SU-DHL-6 (cell line): ENCODE measurements at regions not wholly inside any gene's neighbourhood (a gene's known extent, or its start where the extent isn't known, plus 50 kb on each side); places are given as distances from the start of the nearest gene placed in this dataset.

ENCODE experiments used
- H2AFZ ChIP-seq: fragments of 200-600 bp; sonication (generic); 2 replicates; pipeline ENCODE4 v1.6.1; 2014; ENCODE audit warnings: low read depth, mild to moderate bottlenecking, moderate library complexity, mixed read lengths, antibody characterized with exemption, low read length; ENCODE audit not compliant: severe bottlenecking
- H3F3A ChIP-seq: fragments of 200-600 bp; shearing (Covaris generic); 2 replicates; pipeline ENCODE4 v1.6.0; 2016; ENCODE audit warnings: antibody characterized with exemption, mild to moderate bottlenecking; ENCODE audit not compliant: insufficient read depth
- H3K27ac ChIP-seq: fragments of 200-600 bp; sonication (generic); 2 replicates; pipeline ENCODE4 v1.5.1; 2016; ENCODE audit warnings: low read depth, mild to moderate bottlenecking, low read length, moderate library complexity, mixed read lengths
- H3K27me3 ChIP-seq: fragments of 200-600 bp; sonication (generic), shearing (Covaris generic); 2 replicates; pipeline ENCODE4 v1.6.0; 2014; ENCODE audit warnings: mild to moderate bottlenecking, low read length
- H3K36me3 ChIP-seq: fragments of 200-600 bp; sonication (generic); 2 replicates; pipeline ENCODE4 v1.6.1; 2014; ENCODE audit warnings: mild to moderate bottlenecking, low read length, mixed read lengths
- H3K4me2 ChIP-seq: fragments of 300-600, 200-600 bp; shearing (Covaris generic), sonication (generic); 2 replicates; pipeline ENCODE4 v1.6.0; 2014; ENCODE audit warnings: low read length, low read depth, mild to moderate bottlenecking; ENCODE audit not compliant: poor library complexity, severe bottlenecking
- H3K4me3 ChIP-seq: fragments of 200-600 bp; sonication (generic); 2 replicates; pipeline ENCODE4 v1.5.1; 2014; ENCODE audit warnings: antibody characterized with exemption, low read length, mild to moderate bottlenecking, mixed read lengths; ENCODE audit not compliant: insufficient read depth, poor library complexity, severe bottlenecking
- H3K79me2 ChIP-seq: fragments of 200-600 bp; sonication (generic); 2 replicates; pipeline ENCODE4 v1.6.1; 2014; ENCODE audit warnings: mild to moderate bottlenecking, low read length, moderate library complexity; ENCODE audit not compliant: insufficient read depth
- H3K9ac ChIP-seq: fragments of 200-600 bp; sonication (generic); 2 replicates; pipeline ENCODE4 v1.7.0; 2014; ENCODE audit warnings: mild to moderate bottlenecking, low read length
- H3K9me2 ChIP-seq: fragments of 200-600 bp; sonication (generic); replicated peaks from 2 replicates; pipeline ENCODE4 v1.6.1; 2014; ENCODE audit warnings: low read length; ENCODE audit not compliant: insufficient read depth
- H3K9me3 ChIP-seq: fragments of 200-600 bp; sonication (generic); 2 replicates; pipeline ENCODE4 v1.6.1; 2014; ENCODE audit warnings: low read length, mixed read lengths; ENCODE audit not compliant: insufficient read depth
- H4K20me1 ChIP-seq: fragments of 200-600 bp; sonication (generic); 2 replicates; pipeline ENCODE4 v1.6.1; 2014; ENCODE audit warnings: low read depth, mild to moderate bottlenecking, antibody characterized with exemption, low read length, moderate library complexity, mixed read lengths
- EZH2phosphoT487 ChIP-seq: fragments of 200-600 bp; sonication (generic), shearing (Covaris generic); conservative IDR thresholded peaks from 2 replicates; pipeline ENCODE4 v1.6.1; 2018; ENCODE audit warnings: mild to moderate bottlenecking, antibody characterized with exemption, low read length, moderate library complexity, mixed read lengths
- TF ChIP-seq, protein P1 (sequence below): fragments of 200-600 bp; sonication (generic); IDR thresholded peaks from one replicate; pipeline ENCODE4 v1.5.1; 2017; ENCODE audit warnings: antibody characterized with exemption, mild to moderate bottlenecking, low read length, moderate library complexity; ENCODE audit not compliant: insufficient read depth, poor library complexity, severe bottlenecking

DNA sequence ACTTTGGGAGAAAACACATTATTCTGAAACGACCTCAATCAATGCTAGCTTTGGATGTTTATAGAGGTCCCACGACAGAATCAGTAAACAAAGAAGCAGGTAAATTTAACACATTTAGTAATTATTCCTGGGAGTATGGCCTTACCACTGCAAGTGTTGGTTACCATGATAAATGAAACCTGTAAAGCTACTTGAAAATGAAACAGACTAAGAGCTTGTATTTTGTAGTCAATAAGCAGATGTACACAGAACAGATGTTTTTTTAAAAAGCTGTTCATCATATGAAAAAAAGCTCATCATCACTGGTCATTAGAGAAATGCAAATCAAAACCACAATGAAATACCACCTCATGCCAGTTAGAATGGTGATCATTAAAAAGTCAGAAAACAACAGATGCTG, 295.3 kb upstream of the XYLT1 start:
- Histone ChIP-seq H3F3A (no peaks in the 10 kb centered on the region), H4K20me1 (no peaks in the 10 kb centered on the region), H3K4me2 (no peak overlapping the region), H3K79me2 (no peaks in the 10 kb centered on the region), H3K9ac (no peak overlapping the region), H3K4me3 (no peak overlapping the region), H2AFZ (no peak overlapping the region), H3K9me3 (no peaks in the 10 kb centered on the region), H3K27me3 (no peaks in the 10 kb centered on the region), H3K9me2 (no peaks in the 10 kb centered on the region), H3K27ac (no peak overlapping the region), H3K36me3 (no peaks in the 10 kb centered on the region)
- TF ChIP-seq, protein P1, sequence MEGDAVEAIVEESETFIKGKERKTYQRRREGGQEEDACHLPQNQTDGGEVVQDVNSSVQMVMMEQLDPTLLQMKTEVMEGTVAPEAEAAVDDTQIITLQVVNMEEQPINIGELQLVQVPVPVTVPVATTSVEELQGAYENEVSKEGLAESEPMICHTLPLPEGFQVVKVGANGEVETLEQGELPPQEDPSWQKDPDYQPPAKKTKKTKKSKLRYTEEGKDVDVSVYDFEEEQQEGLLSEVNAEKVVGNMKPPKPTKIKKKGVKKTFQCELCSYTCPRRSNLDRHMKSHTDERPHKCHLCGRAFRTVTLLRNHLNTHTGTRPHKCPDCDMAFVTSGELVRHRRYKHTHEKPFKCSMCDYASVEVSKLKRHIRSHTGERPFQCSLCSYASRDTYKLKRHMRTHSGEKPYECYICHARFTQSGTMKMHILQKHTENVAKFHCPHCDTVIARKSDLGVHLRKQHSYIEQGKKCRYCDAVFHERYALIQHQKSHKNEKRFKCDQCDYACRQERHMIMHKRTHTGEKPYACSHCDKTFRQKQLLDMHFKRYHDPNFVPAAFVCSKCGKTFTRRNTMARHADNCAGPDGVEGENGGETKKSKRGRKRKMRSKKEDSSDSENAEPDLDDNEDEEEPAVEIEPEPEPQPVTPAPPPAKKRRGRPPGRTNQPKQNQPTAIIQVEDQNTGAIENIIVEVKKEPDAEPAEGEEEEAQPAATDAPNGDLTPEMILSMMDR: no peak
- no peak for TF ChIP-seq EZH2phosphoT487

DNA sequence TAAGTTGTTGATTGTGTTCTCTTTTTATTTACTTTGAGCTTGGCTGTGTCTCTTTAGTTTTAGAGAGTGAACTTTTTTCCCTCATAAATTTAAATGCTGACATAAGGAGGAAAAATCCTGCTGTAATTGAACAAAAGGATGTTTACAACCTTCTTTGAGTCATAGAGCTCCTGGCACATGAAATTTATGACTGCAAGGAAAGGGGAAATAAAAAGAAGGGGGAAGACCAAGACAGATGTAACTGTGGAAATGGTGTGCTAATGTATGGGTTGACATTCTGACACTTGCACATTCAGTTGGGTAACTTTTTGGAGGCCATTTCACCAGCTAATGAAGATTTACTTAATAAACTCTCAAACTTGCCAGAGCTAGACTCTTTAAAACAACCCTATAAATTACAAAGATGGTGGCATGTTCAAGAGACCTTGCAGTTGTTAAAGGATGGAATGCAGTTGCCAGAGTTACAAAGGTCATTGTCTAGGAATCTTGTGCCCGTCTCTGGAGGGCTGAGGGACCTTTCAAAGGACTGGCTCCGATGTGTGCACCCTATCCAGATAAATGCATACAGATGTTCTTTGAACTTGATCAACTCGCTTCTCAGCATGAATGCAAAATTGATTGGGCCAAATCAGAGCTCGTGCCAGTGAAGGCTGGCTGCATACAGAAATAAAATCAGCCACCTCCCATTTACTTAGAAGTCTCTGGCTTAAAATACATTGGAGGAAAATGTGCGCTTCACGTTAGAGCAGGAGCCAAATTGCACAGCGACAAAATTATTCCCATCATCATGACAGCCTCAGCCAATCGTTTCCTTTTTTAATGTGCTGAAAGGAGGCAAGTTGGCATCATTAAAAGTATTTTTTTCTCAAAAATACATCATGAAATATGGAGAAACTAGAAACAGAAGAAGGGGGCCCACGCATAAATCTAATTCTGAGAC, 289.0 kb upstream of the XYLT1 start:
- no peaks in the 10 kb centered on the region for H3F3A ChIP-seq
- H4K20me1 ChIP-seq: no peaks in the 10 kb centered on the region
- no peaks in the 10 kb centered on the region for H3K9me2 ChIP-seq
- no peak overlapping the region for H3K9ac ChIP-seq
- TF ChIP-seq EZH2phosphoT487: no peak
- H3K9me3 ChIP-seq: no peaks in the 10 kb centered on the region
- no peaks in the 10 kb centered on the region for H3K79me2 ChIP-seq
- H3K4me2 ChIP-seq: no peak overlapping the region
- no peaks in the 10 kb centered on the region for H3K27me3 ChIP-seq
- no peaks in the 10 kb centered on the region for H3K36me3 ChIP-seq
- H3K27ac ChIP-seq: no peak overlapping the region
- no peak overlapping the region for H2AFZ ChIP-seq
- H3K4me3 ChIP-seq: no peak overlapping the region

DNA sequence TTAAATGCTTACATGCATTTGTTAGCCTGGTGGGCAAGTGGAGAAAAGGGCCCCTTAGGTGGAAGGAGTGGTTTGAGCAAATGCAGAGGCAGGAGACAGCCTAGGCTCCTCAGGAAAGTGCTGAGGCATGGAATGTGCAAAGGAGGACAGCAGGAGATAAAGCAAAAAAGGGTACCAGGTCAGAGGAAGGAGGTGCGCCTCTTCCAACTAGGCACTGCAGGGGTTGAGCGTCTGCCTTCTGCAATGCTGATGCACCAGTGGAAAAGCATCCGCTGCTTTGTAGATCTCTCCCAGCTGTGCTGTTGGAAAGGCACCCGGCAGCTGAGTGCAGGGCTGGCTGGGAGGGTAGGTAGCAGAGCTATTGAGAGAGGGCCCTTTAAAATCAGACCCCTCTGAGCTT, 287.0 kb upstream of the XYLT1 start:
- no peak overlapping the region for H3K27ac ChIP-seq
- H3F3A ChIP-seq: no peaks in the 10 kb centered on the region
- no peaks in the 10 kb centered on the region for H3K36me3 ChIP-seq
- H3K4me2 ChIP-seq: no peak overlapping the region
- H3K9me2 ChIP-seq: no peaks in the 10 kb centered on the region
- no peak for TF ChIP-seq EZH2phosphoT487
- TF ChIP-seq, protein P1: no peak
- H3K9ac ChIP-seq: no peak overlapping the region
- H3K4me3 ChIP-seq: no peak overlapping the region
- no peaks in the 10 kb centered on the region for H3K79me2 ChIP-seq
- no peak overlapping the region for H2AFZ ChIP-seq
- no peaks in the 10 kb centered on the region for H3K9me3 ChIP-seq
- no peaks in the 10 kb centered on the region for H3K27me3 ChIP-seq
- H4K20me1 ChIP-seq: no peaks in the 10 kb centered on the region

DNA sequence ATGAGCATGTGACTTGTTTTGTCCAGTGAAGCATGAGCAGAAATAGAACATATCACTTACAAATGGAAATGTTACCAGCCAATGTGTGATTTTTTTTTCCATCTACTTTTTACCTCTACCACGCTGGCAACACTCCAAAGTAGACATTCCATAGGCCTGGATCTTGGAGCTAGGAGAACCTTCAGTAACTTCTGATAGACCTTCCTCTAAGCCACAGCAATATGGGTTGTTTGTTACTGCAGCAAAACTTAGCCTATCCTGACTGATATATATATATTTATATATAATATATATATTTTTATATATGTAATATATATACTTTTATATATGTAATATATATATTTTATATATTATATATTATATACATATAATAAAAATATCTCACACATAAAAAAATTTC, 284.4 kb upstream of the XYLT1 start:
- Histone ChIP-seq H3K9me3 (no peaks in the 10 kb centered on the region), H3K4me2 (no peak overlapping the region), H3K9ac (no peak overlapping the region), H3F3A (no peaks in the 10 kb centered on the region), H4K20me1 (no peaks in the 10 kb centered on the region), H3K79me2 (no peaks in the 10 kb centered on the region), H2AFZ (no peak overlapping the region), H3K27me3 (no peaks in the 10 kb centered on the region), H3K9me2 (no peaks in the 10 kb centered on the region), H3K4me3 (no peak overlapping the region), H3K27ac (no peak overlapping the region), H3K36me3 (no peaks in the 10 kb centered on the region)
- TF ChIP-seq, protein P1: no peak
- TF ChIP-seq EZH2phosphoT487: no peak
